ENCODE measurements at regions not wholly inside any gene's neighbourhood (a gene's known extent, or its start where the extent isn't known, plus 50 kb on each side); places are given as distances from the start of the nearest gene placed in this dataset.
"Not testable (repeated sequence)": the region's sequence is repeated elsewhere in the genome, so short reads cannot be mapped to it uniquely, and the experiment has no call there.

- no peak for DNase-seq (ENCODE audit: low spot score)
- Histone ChIP-seq H3K4me3 (no peak overlapping the region), H3K27ac (no peak overlapping the region)
- TF ChIP-seq CTCF (IDR thresholded peaks at IDR 0.05), result no peak
Measured at GRCh38 chr4:158968961-158969360, 133.9 kb upstream of the RAPGEF2 start.

- H3K4me3 ChIP-seq, result no peak overlapping the region
- no peak for DNase-seq (ENCODE audit: low spot score)
- TF ChIP-seq CTCF (IDR thresholded peaks at IDR 0.05), result no peak
- no peak overlapping the region for H3K27ac ChIP-seq
Measured at GRCh38 chr4:158970812-158971211, 132.1 kb upstream of the RAPGEF2 start.

GRCh38 chr4:158974438-158974837 lies 128.4 kb upstream of the RAPGEF2 start:
- DNase-seq (ENCODE audit: low spot score); H3K4me3 ChIP-seq; H3K27ac ChIP-seq: not testable (repeated sequence)

GRCh38 chr4:158980711-158981110 lies 122.2 kb upstream of the RAPGEF2 start:
- not testable (repeated sequence) for H3K4me3 ChIP-seq; DNase-seq (ENCODE audit: low spot score); H3K27ac ChIP-seq

- no peak for TF ChIP-seq CTCF (IDR thresholded peaks at IDR 0.05)
- DNase-seq (ENCODE audit: low spot score), result no peak
- Histone ChIP-seq H3K4me3 (no peak overlapping the region), H3K27ac (no peak overlapping the region)
Measured at GRCh38 chr4:158991534-158992155, 111.2 kb upstream of the RAPGEF2 start.

- TF ChIP-seq CTCF (IDR thresholded peaks at IDR 0.05), result no peak
- no peak for DNase-seq (ENCODE audit: low spot score)
- Histone ChIP-seq H3K27ac (no peak overlapping the region), H3K4me3 (no peak overlapping the region)
Measured at GRCh38 chr4:158993891-158994290, 109.0 kb upstream of the RAPGEF2 start.

GRCh38 chr4:158995040-158995439 lies 107.8 kb upstream of the RAPGEF2 start:
- no peak for DNase-seq (ENCODE audit: low spot score)
- Histone ChIP-seq H3K4me3 (no peak overlapping the region), H3K27ac (no peak overlapping the region)
- TF ChIP-seq CTCF (IDR thresholded peaks at IDR 0.05), result no peak

- H3K27ac ChIP-seq, result no peak overlapping the region
- H3K4me3 ChIP-seq, result no peak overlapping the region
- TF ChIP-seq CTCF (IDR thresholded peaks at IDR 0.05), result no peak
- DNase-seq (ENCODE audit: low spot score), result no peak
Measured at GRCh38 chr4:158995965-158996364, 106.9 kb upstream of the RAPGEF2 start.

Measured in coronary artery (tissue), 2 donors.